Activated CD8-positive, alpha-beta memory T cell treated with anti-CD3 and anti-CD28 coated beads for 48 hours (primary cell): ENCODE measurements at regions not wholly inside any gene's neighbourhood (a gene's known extent, or its start where the extent isn't known, plus 50 kb on each side); places are given as distances from the start of the nearest gene placed in this dataset.

ENCODE experiments used
- DNase-seq, 3 experiments: peaks; one replicate each; pipeline ENCODE4 v3.0.0-alpha.2; 2020; ENCODE audit warnings: low read depth in 2 of 3, low spot score in 2 of 3

DNA sequence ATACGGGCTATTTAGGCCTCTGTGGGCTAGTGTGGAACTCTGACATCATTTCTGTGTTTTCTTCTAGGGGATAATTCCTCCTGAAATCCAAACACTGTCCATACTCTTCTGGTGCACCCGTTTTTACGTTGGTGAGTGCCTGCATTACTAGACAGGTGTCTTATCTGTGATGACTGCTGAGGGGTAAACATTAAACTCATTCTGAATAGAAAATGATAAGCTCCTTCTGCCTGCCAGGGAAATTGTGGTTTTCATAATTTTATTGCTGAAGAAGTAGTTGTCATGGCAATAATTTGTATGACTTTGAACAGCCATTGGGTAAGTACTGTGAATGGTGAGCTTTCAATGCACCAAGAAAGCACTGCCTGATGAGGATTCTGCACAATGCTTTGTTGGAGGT, 705.6 kb downstream of the UTRN start:
- DNase-seq = no peak

DNA sequence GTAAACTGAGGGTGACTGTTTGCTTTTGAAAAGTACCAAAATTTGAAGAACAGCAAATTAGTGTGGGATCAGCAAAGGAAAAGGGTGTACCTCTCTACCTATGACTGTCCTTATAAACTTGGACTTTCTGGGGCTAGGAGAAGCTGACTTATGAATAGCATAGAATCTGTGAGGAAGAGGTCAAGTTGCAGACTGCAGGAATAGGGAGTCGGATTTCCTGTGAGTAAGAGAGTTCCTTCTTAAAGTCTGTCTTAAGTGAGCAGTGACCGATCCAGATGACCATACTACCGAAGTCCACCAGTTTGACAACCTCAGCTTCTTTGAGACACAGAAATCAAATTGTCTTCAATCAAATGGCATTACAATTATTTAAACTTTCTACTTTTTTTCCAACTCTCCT, 708.7 kb downstream of the UTRN start:
- DNase-seq = no peak

GRCh38 chr6:144997996-144998395, 712.9 kb downstream of the UTRN start:
- DNase-seq = no peak

- no peak for DNase-seq
Observed at GRCh38 chr6:144999127-144999526, 714.0 kb downstream of the UTRN start.

DNA sequence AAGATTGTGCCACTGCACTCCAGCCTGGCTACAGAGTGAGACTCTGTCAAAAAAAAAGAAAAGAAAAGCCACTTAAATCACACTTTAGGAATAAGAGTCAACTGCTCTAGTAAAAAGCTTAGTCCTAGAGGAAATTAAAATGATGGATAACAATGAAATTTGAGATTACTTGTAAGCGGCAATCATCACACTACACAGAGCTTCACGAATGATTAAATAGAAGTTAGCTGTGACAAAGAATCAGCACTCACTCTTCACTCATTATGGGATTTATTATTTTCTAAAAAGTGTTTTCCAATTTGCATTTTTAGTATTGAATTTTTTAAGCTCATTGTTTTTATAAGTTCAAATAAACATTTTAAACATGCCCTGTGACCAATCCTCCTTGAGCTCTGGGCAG, 718.0 kb downstream of the UTRN start:
- no peak for DNase-seq

DNA sequence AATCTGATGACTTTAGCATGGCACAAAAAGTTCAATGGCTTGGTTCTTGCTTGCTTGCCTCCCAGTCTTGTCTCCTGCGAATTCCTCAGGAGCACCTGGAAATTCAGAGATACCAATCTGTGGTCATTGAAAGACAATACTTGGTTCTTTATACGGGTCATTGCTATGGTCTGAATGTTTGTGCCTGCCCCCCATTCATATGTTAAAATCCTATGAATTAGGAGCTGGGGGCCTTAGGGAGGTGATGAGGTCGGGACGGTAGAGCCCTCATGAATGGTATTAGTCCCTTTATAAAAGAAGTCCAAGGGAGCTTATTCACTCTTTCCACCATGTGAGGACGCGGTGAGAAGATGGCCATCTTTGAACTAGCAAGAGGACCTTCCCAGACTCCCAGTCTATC, 721.8 kb downstream of the UTRN start:
- no peak for DNase-seq

GRCh38 chr6:145008715-145009114, 723.6 kb downstream of the UTRN start:
- DNase-seq = no peak

- no peak for DNase-seq
Observed at GRCh38 chr6:145009711-145010110, 724.6 kb downstream of the UTRN start.

DNA sequence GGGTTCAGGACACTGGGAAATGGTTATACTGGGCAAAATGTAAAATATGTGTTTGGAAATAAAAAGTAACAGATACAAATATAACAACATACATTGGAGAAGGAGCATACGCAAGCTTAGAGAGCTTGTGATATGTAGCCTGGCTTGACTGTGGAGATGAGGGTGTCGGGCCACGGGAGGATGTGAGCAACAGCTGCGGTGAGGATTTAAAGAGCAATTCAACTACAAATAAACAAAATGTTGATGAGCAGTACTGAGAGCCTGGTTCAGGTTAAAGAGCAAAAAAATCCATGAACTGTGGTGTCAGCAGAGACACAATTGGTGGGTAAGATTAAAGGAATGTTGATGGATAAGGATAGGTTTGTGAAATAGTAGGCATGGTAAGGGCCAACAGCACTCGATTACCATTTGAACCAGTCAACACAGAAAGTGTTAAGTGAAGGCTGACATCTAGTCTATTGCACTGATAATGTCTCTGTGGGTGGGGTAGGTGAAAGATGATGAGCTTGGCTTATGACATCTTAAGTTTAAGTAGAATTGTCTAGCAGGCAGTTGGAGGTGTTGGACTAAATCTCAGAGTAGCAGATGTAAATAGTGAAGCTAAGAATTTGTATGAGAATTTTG, 723.2 kb downstream of the EPM2A start:
- no peak for DNase-seq

DNA sequence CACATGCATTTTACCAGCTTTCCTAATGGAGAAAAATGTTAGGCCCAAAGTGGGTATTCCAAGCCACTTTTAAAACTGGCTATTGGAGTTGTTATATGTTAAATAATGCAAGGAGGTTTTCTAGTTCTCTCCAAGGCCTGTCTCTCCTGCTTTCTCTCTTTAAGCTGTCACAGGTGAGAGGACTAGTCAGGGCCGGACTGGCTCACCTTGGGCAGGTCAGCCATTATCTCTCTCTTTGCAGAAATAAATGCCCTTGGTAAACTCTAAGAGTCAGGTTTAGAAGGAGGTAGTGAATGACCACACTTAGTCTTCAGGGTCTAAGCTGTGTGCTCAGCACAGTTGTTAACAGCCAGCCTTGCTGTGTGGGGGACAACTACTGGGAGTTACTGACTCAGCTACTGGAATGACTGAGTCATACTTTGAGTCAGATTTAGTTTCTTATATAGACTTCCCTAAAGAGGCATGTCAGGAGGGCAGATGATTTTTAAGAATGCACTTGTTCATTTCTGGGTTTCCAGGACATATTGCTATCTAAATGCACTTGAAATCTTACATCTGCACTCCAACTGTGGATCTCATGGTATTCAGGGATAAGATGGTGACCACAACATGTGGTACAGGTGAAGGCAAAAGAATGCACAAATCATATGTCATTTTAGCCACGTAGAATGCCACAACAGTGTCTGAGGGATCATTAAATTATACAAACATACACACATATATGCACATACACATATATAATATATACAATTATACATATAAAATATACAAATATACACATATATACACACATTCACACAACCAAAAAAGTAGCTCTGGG, 719.4 kb downstream of the EPM2A start:
- no peak for DNase-seq

DNA sequence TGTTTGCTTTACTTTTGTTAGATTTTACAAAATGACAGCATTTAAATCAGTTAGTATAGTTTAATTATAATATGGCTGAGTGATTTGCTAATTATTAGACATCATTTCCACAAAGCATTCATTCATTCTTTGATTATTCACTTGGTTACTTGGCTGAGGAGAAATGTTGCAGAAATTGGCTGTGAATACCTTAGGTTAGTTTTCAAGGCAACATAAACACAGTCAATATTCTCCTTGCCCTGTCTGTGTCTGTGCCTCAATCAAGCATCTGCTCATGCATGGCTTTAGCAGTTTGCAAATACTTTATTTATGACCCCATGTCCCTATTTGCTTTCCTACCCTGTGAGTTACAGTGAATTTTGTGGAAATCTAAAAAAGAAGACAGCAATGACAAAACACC, 718.3 kb downstream of the EPM2A start:
- DNase-seq = no peak

GRCh38 chr6:145017516-145017915, 717.8 kb downstream of the EPM2A start:
- no peak for DNase-seq

DNA sequence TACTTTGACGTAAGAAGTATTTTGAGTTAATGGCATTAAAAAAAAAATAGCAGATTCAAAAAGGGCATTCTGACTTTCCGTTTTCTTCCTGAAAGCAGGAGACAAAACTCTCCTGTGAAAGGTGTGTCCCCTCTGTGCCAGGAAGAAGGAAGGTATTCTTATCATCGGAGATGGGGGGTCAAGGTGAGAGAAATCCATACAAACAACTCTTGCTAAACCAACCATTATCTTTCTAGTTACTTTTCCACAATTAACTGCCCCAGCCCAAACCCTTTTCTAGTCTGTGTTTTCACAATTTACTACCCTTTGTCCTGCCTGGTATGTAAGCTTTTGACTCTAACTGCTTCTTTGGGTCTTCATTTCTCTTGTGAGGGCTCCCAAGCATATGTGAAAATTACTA, 717.3 kb downstream of the EPM2A start:
- no peak for DNase-seq

- no peak for DNase-seq
Observed at GRCh38 chr6:145020114-145020513, 715.2 kb downstream of the EPM2A start.

GRCh38 chr6:145020543-145020942, 714.8 kb downstream of the EPM2A start:
- no peak for DNase-seq

DNA sequence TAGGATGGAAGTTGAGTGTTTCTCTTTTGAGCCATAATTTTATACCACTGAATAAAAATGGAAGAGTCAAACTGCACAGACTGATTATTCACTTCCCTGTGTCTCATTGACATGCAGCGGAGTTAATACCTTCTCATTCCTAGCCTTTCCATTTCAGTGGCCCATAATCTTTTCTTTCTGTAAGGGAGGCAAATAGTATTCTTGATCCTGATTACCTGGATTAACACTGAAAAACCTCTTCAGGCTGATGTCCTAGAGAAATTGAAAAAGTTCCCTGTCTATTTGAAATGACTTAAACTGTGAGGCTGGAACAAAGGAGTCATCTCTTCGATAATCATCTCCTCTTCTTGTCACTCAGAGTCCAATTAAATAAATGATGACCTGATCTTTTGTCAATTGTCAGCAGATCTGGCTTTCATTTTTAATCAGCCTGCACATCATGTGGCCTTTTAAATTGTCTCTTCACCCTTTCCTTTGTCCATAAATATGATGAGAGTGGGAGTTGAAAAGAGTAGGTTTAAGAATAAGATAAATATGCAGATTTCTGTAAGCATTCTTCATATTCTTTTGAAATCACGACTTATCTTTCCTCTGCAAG, 713.0 kb downstream of the EPM2A start:
- no peak for DNase-seq

- DNase-seq = no peak
Observed at GRCh38 chr6:145023116-145023726, 712.1 kb downstream of the EPM2A start.

GRCh38 chr6:145025488-145025887, 709.8 kb downstream of the EPM2A start:
- DNase-seq = no peak

DNA sequence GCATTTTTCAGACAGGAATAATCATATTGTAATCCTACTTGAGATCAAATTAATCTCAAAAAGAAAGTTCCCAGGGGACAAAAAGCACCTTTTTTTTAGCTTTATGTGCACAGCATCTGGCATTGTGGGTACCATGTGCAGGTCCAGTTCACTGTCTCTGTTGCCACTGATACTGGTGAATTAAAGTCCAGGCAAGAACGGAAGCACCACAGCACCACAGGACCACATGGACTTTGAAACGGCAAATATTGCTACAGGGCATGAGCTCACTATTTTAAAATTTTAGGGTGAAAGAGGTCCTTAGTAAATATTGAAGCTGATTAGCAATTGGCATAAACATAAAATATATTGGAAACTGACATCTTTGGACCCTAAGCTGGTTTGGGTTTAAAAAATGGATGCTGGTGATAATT, 709.0 kb downstream of the EPM2A start:
- no peak for DNase-seq

DNA sequence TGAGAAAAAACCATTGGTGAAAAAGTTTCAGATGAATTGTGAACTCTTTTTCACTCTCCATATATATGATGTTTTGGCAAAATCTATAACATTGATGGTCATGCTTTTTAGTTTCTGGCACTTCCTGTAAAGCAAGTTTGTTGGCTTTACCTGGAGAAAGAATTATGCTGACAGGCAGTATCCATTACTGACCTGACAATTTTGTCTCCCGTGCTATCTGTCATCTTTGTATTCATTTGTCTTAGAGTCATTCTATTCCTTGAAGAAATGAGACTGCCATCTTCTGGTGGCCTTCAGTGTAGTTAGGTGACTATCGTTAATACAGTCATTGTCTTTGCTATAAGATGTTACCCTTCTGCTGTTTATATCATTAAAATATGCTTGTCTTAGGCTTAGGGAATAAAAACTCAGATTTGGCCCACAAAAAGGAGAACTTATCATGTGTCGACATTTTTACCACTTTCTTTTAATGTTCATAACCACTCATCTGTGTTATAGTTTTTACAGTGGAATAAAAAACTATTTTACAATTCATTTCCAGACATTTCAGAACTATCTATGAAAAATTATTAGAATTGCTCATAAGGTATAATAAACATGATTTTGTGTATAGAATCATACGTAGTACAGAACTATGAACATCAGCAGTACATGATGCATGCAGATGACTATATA, 707.0 kb downstream of the EPM2A start:
- no peak for DNase-seq

DNA sequence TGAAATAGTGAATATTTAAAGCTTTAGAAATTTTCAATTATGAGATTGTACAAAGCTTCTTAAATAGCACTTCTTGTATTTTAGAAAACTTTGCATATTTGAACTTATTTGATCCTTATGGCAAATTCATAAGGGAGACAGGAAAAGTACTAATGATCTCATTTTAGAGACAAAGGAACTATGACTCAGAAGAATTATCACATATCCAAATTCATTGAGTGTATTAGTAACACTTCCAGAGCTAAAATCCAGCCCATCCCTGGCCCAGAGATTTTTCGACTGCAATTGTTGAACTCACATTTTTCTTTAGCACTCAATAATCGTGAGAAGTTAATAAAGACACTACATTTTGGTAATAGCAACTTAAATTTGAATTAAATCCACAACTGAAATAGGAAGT, 704.3 kb downstream of the EPM2A start:
- DNase-seq = no peak

GRCh38 chr6:145031962-145032361, 703.4 kb downstream of the EPM2A start:
- no peak for DNase-seq
